ENCODE measurements at regions not wholly inside any gene's neighbourhood (a gene's known extent, or its start where the extent isn't known, plus 50 kb on each side); places are given as distances from the start of the nearest gene placed in this dataset.

DNA sequence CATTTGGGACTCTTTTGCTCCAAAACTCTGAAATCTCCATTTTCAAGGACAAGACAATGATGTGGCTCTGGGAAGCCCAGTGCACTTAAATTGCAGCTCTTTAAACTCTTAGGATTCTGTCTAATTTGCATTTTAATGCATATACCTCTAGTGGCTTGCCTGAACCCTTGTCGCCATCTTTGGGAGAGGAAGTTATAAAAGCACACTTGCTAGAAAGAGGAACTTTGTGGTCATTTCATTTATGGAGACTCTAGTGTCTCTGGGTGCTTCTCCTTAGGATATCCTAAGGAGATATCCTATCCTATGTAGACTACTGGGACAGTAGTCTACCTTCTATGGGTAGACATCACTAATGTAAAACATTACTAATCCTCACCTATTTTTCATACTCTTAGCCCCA lies 77.3 kb upstream of the SLC1A3 start:
- intact Hi-C loops (cut with DNase I), result no loop called here
- H3K9me3 ChIP-seq, result no peaks in the 10 kb centered on the region
- no peak for TF ChIP-seq POLR2A (IDR thresholded peaks at IDR 0.05)
- TF ChIP-seq, protein P1, sequence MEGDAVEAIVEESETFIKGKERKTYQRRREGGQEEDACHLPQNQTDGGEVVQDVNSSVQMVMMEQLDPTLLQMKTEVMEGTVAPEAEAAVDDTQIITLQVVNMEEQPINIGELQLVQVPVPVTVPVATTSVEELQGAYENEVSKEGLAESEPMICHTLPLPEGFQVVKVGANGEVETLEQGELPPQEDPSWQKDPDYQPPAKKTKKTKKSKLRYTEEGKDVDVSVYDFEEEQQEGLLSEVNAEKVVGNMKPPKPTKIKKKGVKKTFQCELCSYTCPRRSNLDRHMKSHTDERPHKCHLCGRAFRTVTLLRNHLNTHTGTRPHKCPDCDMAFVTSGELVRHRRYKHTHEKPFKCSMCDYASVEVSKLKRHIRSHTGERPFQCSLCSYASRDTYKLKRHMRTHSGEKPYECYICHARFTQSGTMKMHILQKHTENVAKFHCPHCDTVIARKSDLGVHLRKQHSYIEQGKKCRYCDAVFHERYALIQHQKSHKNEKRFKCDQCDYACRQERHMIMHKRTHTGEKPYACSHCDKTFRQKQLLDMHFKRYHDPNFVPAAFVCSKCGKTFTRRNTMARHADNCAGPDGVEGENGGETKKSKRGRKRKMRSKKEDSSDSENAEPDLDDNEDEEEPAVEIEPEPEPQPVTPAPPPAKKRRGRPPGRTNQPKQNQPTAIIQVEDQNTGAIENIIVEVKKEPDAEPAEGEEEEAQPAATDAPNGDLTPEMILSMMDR (IDR thresholded peaks at IDR 0.05), result no peak
- H3K27me3 ChIP-seq, result no peaks in the 10 kb centered on the region
- no peak overlapping the region for H3K4me3 ChIP-seq
- DNase-seq (no peak), ATAC-seq (peak in 1 of 4 donors; percentile 21)
- no peaks in the 10 kb centered on the region for H3K36me3 ChIP-seq
- no peaks in the 10 kb centered on the region for H3K4me1 ChIP-seq
- 40% methylated on average over 1 of the region's 1 CpG for WGBS (ENCODE audit: insufficient coverage, low coverage, low lambda C conversion rate, missing lambda C conversion rate)
- H3K27ac ChIP-seq, result no peak overlapping the region

- WGBS (ENCODE audit: insufficient coverage, low coverage, low lambda C conversion rate, missing lambda C conversion rate), result 49% methylated on average over 2 of the region's 2 CpGs
- Histone ChIP-seq H3K4me3 (no peak overlapping the region), H3K4me1 (no peaks in the 10 kb centered on the region), H3K27ac (no peak overlapping the region), H3K9me3 (no peaks in the 10 kb centered on the region), H3K36me3 (no peaks in the 10 kb centered on the region), H3K27me3 (no peaks in the 10 kb centered on the region)
- no peak for TF ChIP-seq POLR2A (IDR thresholded peaks at IDR 0.05)
- TF ChIP-seq, protein P1 (IDR thresholded peaks at IDR 0.05), result no peak
- no peak for DNase-seq
- intact Hi-C loops (cut with DNase I), result no loop called here
- no peak for ATAC-seq
Measured at GRCh38 chr5:36530215-36530614, 76.2 kb upstream of the SLC1A3 start.

- H3K9me3 ChIP-seq, result no peaks in the 10 kb centered on the region
- no peak overlapping the region for H3K4me3 ChIP-seq
- H3K4me1 ChIP-seq, result no peaks in the 10 kb centered on the region
- no peak for DNase-seq
- WGBS (ENCODE audit: insufficient coverage, low coverage, low lambda C conversion rate, missing lambda C conversion rate), result 71% methylated on average over 1 of the region's 1 CpG
- TF ChIP-seq, protein P1 (IDR thresholded peaks at IDR 0.05), result no peak
- no peak for TF ChIP-seq POLR2A (IDR thresholded peaks at IDR 0.05)
- H3K36me3 ChIP-seq, result no peaks in the 10 kb centered on the region
- no peak overlapping the region for H3K27ac ChIP-seq
- no peak for ATAC-seq
- no peaks in the 10 kb centered on the region for H3K27me3 ChIP-seq
- intact Hi-C loops (cut with DNase I), result no loop called here
Measured at GRCh38 chr5:36531401-36531800, 75.0 kb upstream of the SLC1A3 start.

DNA sequence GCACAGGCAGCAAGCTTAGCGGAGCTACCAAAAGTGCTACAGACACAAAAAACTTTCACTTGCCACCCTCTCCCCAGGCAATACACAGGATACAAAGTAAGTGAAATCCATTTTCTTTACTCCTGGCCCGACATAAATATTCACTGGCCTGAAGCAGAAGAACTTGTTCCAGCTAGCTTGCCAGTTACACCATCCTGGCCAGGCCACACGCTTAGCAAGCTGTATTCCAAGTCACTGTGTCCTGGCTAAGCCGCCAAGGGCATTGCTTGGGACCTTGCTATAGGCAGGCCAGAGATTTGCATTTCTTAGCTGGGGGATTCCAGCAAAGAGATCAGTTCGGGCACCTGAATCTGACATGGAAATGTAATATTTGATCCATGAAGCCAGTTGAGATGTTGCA lies 71.0 kb upstream of the SLC1A3 start:
- Histone ChIP-seq H3K27me3 (no peaks in the 10 kb centered on the region), H3K4me3 (no peak overlapping the region), H3K4me1 (no peaks in the 10 kb centered on the region), H3K27ac (no peak overlapping the region), H3K9me3 (no peaks in the 10 kb centered on the region), H3K36me3 (no peaks in the 10 kb centered on the region)
- 86% methylated on average over 4 of the region's 5 CpGs for WGBS (ENCODE audit: insufficient coverage, low coverage, low lambda C conversion rate, missing lambda C conversion rate)
- intact Hi-C loops (cut with DNase I), result no loop called here
- TF ChIP-seq, protein P1 (IDR thresholded peaks at IDR 0.05), result no peak
- no peak for TF ChIP-seq POLR2A (IDR thresholded peaks at IDR 0.05)
- ATAC-seq (no peak), DNase-seq (no peak)
